ENCODE measurements at regions not wholly inside any gene's neighbourhood (a gene's known extent, or its start where the extent isn't known, plus 50 kb on each side); places are given as distances from the start of the nearest gene placed in this dataset.
A peak's percentile ranks its signal among the peaks of the same experiment; 100 is the strongest.

GRCh38 chr10:92747066-92747465 lies 57.3 kb downstream of the HHEX start:
- no peak for DNase-seq (ENCODE audit: low read depth)

- peak; percentile 5 for DNase-seq (ENCODE audit: low read depth)
These were observed 57.8 kb downstream of the HHEX start for GRCh38 chr10:92747600-92747999.

GRCh38 chr10:92750791-92751533 lies 61.2 kb downstream of the HHEX start:
- DNase-seq (ENCODE audit: low read depth), result no peak

- no peak for DNase-seq (ENCODE audit: low read depth)
These were observed 61.7 kb downstream of the HHEX start for GRCh38 chr10:92751534-92751811.

GRCh38 chr10:92751827-92752226 lies 62.1 kb downstream of the HHEX start:
- no peak for DNase-seq (ENCODE audit: low read depth)

GRCh38 chr10:92753865-92754264 lies 64.1 kb downstream of the HHEX start:
- no peak for DNase-seq (ENCODE audit: low read depth)

GRCh38 chr10:92755725-92756124 lies 66.0 kb downstream of the HHEX start:
- no peak for DNase-seq (ENCODE audit: low read depth)

- no peak for DNase-seq (ENCODE audit: low read depth)
These were observed 66.7 kb downstream of the HHEX start for GRCh38 chr10:92756201-92757065.

- no peak for DNase-seq (ENCODE audit: low read depth)
These were observed 67.4 kb downstream of the HHEX start for GRCh38 chr10:92757066-92757710.

GRCh38 chr10:92757711-92758104 lies 68.0 kb downstream of the HHEX start:
- DNase-seq (ENCODE audit: low read depth), result no peak

- DNase-seq (ENCODE audit: low read depth), result no peak
These were observed 68.8 kb downstream of the HHEX start for GRCh38 chr10:92758594-92758993.

GRCh38 chr10:92760609-92761008 lies 70.9 kb downstream of the HHEX start:
- no peak for DNase-seq (ENCODE audit: low read depth)

- no peak for DNase-seq (ENCODE audit: low read depth)
These were observed 71.8 kb downstream of the HHEX start for GRCh38 chr10:92761571-92761970.

GRCh38 chr10:92763634-92764155 lies 73.9 kb downstream of the HHEX start:
- DNase-seq (ENCODE audit: low read depth), result no peak

- DNase-seq (ENCODE audit: low read depth), result no peak
These were observed 76.7 kb downstream of the HHEX start for GRCh38 chr10:92766451-92766850.

- DNase-seq (ENCODE audit: low read depth), result no peak
These were observed 78.3 kb downstream of the HHEX start for GRCh38 chr10:92768104-92768503.

- no peak for DNase-seq (ENCODE audit: low read depth)
These were observed 74.5 kb upstream of the EXOC6 start for GRCh38 chr10:92773776-92774175.

GRCh38 chr10:92778091-92778490 lies 70.2 kb upstream of the EXOC6 start:
- DNase-seq (ENCODE audit: low read depth), result no peak

GRCh38 chr10:92785118-92785517 lies 63.2 kb upstream of the EXOC6 start:
- DNase-seq (ENCODE audit: low read depth), result no peak

- no peak for DNase-seq (ENCODE audit: low read depth)
These were observed 60.7 kb upstream of the EXOC6 start for GRCh38 chr10:92787557-92788152.

- DNase-seq (ENCODE audit: low read depth), result no peak
These were observed 59.3 kb upstream of the EXOC6 start for GRCh38 chr10:92789067-92789466.

- no peak for DNase-seq (ENCODE audit: low read depth)
These were observed 58.5 kb upstream of the EXOC6 start for GRCh38 chr10:92789786-92790185.
